IMR-90 (cell line): ENCODE measurements at regions not wholly inside any gene's neighbourhood (a gene's known extent, or its start where the extent isn't known, plus 50 kb on each side); places are given as distances from the start of the nearest gene placed in this dataset.

Source experiments
- ATAC-seq: fragments of 200-7000 bp; cut with Tn5 transposase; 2 replicates; pipeline ENCODE4 v1.9.1; 2020; ENCODE audit warnings: low read depth, mild to moderate bottlenecking, moderate library complexity
- BruUV-seq: library from RNA; stranded (reverse); fragments of 400-500 nt; replicated peaks from 2 replicates; lab custom pipeline; 2021; lab: Mats Ljungman, UMichigan
- CTCF ChIA-PET: fragments of 300-600 bp; formaldehyde crosslinking; extraction: SDS; loops from one replicate; lab custom pipeline; 2021; ENCODE audit warnings: antibody characterized with exemption; lab: Yijun Ruan, JAX
- POLR2A ChIA-PET: fragments of 300-600 bp; sonication (Branson Sonifier 250); formaldehyde crosslinking; loops from one replicate; lab custom pipeline; 2022; ENCODE audit warnings: antibody characterized with exemption; ENCODE audit not compliant: unreplicated experiment; lab: Charles Lee
- DNase-seq: peaks from one replicate; pipeline ENCODE4 v3.0.0; 2013
- H2AFZ ChIP-seq: replicated peaks from 2 replicates; pipeline ENCODE3; 2013; ENCODE audit warnings: low read length, mild to moderate bottlenecking; ENCODE audit not compliant: poor library complexity
- H2AK5ac ChIP-seq: 2 replicates; pipeline ENCODE4 v1.6.1; 2013; ENCODE audit warnings: low read depth, low read length, inconsistent platforms
- H2AK9ac ChIP-seq: replicated peaks from 2 replicates; pipeline ENCODE3; 2013; ENCODE audit warnings: mild to moderate bottlenecking, low read depth, low read length, moderate library complexity; ENCODE audit not compliant: poor library complexity
- H2BK120ac ChIP-seq: 2 replicates; pipeline ENCODE4 v1.6.1; 2013; ENCODE audit warnings: low read depth, low read length, inconsistent platforms
- H2BK15ac ChIP-seq: 3 replicates; pipeline ENCODE4 v1.6.1; 2013; ENCODE audit warnings: low read depth, low read length, inconsistent platforms
- H2BK20ac ChIP-seq: 2 replicates; pipeline ENCODE4 v1.6.1; 2013; ENCODE audit warnings: low read depth, mild to moderate bottlenecking, inconsistent platforms, low read length, moderate library complexity
- H2BK5ac ChIP-seq: 2 replicates; pipeline ENCODE4 v1.6.1; 2013; ENCODE audit warnings: mild to moderate bottlenecking, low read depth, low read length, inconsistent platforms; ENCODE audit not compliant: poor library complexity, severe bottlenecking
- H3K14ac ChIP-seq: replicated peaks from 2 replicates; pipeline ENCODE4 v1.6.1; 2013; ENCODE audit warnings: low read depth, low read length, inconsistent platforms
- H3K18ac ChIP-seq: 2 replicates; pipeline ENCODE4 v1.6.1; 2013; ENCODE audit warnings: low read depth, low read length, control low read depth
- H3K23ac ChIP-seq: 2 replicates; pipeline ENCODE4 v1.6.1; 2013; ENCODE audit warnings: low read depth, low read length, inconsistent platforms
- H3K27ac ChIP-seq: 2 replicates; pipeline ENCODE4 v1.5.1; 2013; ENCODE audit warnings: mild to moderate bottlenecking, control low read depth, low read length; ENCODE audit not compliant: insufficient read depth
- H3K27me3 ChIP-seq: 2 replicates; pipeline ENCODE4 v1.6.1; 2013; ENCODE audit warnings: low read length; ENCODE audit not compliant: control insufficient read depth, insufficient read depth
- H3K36me3 ChIP-seq: 2 replicates; pipeline ENCODE4 v1.6.1; 2013; ENCODE audit warnings: low read length, mixed read lengths; ENCODE audit not compliant: control insufficient read depth, insufficient read depth
- H3K4ac ChIP-seq: 2 replicates; pipeline ENCODE4 v1.6.1; 2013; ENCODE audit warnings: low read depth, low read length, inconsistent platforms
- H3K4me1 ChIP-seq: 2 replicates; pipeline ENCODE4 v1.6.1; 2013; ENCODE audit warnings: low read length, mixed read lengths; ENCODE audit not compliant: control insufficient read depth, insufficient read depth
- H3K4me2 ChIP-seq: 2 replicates; pipeline ENCODE4 v1.6.1; 2013; ENCODE audit warnings: low read depth, mild to moderate bottlenecking, control low read depth, low read length, moderate library complexity
- H3K4me3 ChIP-seq: 2 replicates; pipeline ENCODE4 v1.5.1; 2013; ENCODE audit warnings: low read depth, mild to moderate bottlenecking, control low read depth, low read length, moderate library complexity; ENCODE audit not compliant: insufficient read depth
- H3K56ac ChIP-seq: 2 replicates; pipeline ENCODE4 v1.6.1; 2013; ENCODE audit warnings: low read length, inconsistent platforms; ENCODE audit not compliant: insufficient read depth; ENCODE audit errors: extremely low read depth
- H3K79me1 ChIP-seq, 2 experiments: 2 replicates each; pipeline ENCODE4 v1.6.1; 2013; ENCODE audit warnings: low read length in 2 of 2, inconsistent platforms in 1 of 2, low read depth in 1 of 2
- H3K9ac ChIP-seq: 2 replicates; pipeline ENCODE4 v1.6.1; 2013; ENCODE audit warnings: low read depth, low read length, control low read depth
- H3K9me1 ChIP-seq: 2 replicates; pipeline ENCODE4 v1.6.1; 2013; ENCODE audit warnings: low read length, inconsistent platforms; ENCODE audit not compliant: insufficient read depth
- H3K9me3 ChIP-seq: 2 replicates; pipeline ENCODE4 v1.6.1; 2013; ENCODE audit warnings: low read length; ENCODE audit not compliant: control insufficient read depth, insufficient read depth
- H4K20me1 ChIP-seq: 2 replicates; pipeline ENCODE4 v1.6.1; 2013; ENCODE audit warnings: low read length, inconsistent platforms; ENCODE audit not compliant: insufficient read depth
- H4K5ac ChIP-seq: 2 replicates; pipeline ENCODE4 v1.6.1; 2013; ENCODE audit warnings: mild to moderate bottlenecking, low read depth, low read length, control low read depth
- H4K8ac ChIP-seq, 2 experiments: 2 replicates each; pipeline ENCODE4 v1.6.1; 2013; ENCODE audit warnings: low read depth in 2 of 2, low read length in 2 of 2, control low read depth in 1 of 2, inconsistent platforms in 1 of 2
- H4K91ac ChIP-seq: 2 replicates; pipeline ENCODE4 v1.6.1; 2013; ENCODE audit warnings: low read depth, low read length, inconsistent platforms; ENCODE audit not compliant: insufficient read depth
- BHLHE40 ChIP-seq: fragments of 150-350 bp; IDR thresholded peaks from 2 replicates; pipeline ENCODE4 v1.6.1; 2016; ENCODE audit warnings: mild to moderate bottlenecking, low read depth, low read length
- CEBPB ChIP-seq: IDR thresholded peaks from 2 replicates; pipeline ENCODE4 v1.6.1; 2012; ENCODE audit warnings: low read depth, low read length, improper control_type of control experiment
- CHD1 ChIP-seq: IDR thresholded peaks from 2 replicates; pipeline ENCODE4 v1.6.1; 2012; ENCODE audit warnings: low read depth, low read length, improper control_type of control experiment
- POLR2A ChIP-seq: IDR thresholded peaks from 2 replicates; pipeline ENCODE4 v1.6.1; 2012; ENCODE audit warnings: mild to moderate bottlenecking, low read depth, low read length
- RCOR1 ChIP-seq: IDR thresholded peaks from 2 replicates; pipeline ENCODE4 v1.6.1; 2012; ENCODE audit warnings: mild to moderate bottlenecking, low read length, improper control_type of control experiment; ENCODE audit not compliant: insufficient replicate concordance
- SMC3 ChIP-seq: fragments of 150-350 bp; IDR thresholded peaks from 2 replicates; pipeline ENCODE4 v1.6.1; 2016; ENCODE audit warnings: low read depth, mild to moderate bottlenecking, antibody characterized with exemption, low read length, moderate library complexity
- WGBS, 2 experiments: methylation state at CpG; one replicate each; pipeline versions ENCODE4 v1.1.5 to v1.1.7; 2013; ENCODE audit warnings: missing lambda C conversion rate in 2 of 2; ENCODE audit not compliant: insufficient read length in 1 of 2; ENCODE audit errors: extremely low coverage in 2 of 2; 5-methylcytosine and 5-hydroxymethylcytosine counted together
- dilution Hi-C: fragments of 300-500 bp; cut with HindIII; formaldehyde crosslinking; loops from one replicate; pipeline ENCODE4 v1.14.3; 2018; ENCODE audit warnings: low sequenced_read_pairs; ENCODE audit not compliant: unreplicated experiment
- in situ Hi-C: fragments of 300-500 bp; cut with MboI; formaldehyde crosslinking; loops from 3 replicates; pipeline ENCODE4 v1.14.3; 2019; ENCODE audit warnings: low sequenced_read_pairs, inconsistent platforms, mixed read lengths
- intact Hi-C: fragments of 100-400 bp; cut with micrococcal nuclease; formaldehyde crosslinking; loops from 2 replicates; pipeline ENCODE4 v1.10.0; 2022
- TF ChIP-seq, protein P1 (sequence below): conservative IDR thresholded peaks from 2 replicates; pipeline ENCODE4 v1.5.1; 2012; ENCODE audit warnings: mild to moderate bottlenecking, low read depth, low read length, improper control_type of control experiment
- TF ChIP-seq, protein P2 (sequence below): fragments of 150-350 bp; IDR thresholded peaks from 2 replicates; pipeline ENCODE4 v1.6.1; 2017; ENCODE audit warnings: mild to moderate bottlenecking, antibody characterized with exemption, low read length, low read depth

DNA sequence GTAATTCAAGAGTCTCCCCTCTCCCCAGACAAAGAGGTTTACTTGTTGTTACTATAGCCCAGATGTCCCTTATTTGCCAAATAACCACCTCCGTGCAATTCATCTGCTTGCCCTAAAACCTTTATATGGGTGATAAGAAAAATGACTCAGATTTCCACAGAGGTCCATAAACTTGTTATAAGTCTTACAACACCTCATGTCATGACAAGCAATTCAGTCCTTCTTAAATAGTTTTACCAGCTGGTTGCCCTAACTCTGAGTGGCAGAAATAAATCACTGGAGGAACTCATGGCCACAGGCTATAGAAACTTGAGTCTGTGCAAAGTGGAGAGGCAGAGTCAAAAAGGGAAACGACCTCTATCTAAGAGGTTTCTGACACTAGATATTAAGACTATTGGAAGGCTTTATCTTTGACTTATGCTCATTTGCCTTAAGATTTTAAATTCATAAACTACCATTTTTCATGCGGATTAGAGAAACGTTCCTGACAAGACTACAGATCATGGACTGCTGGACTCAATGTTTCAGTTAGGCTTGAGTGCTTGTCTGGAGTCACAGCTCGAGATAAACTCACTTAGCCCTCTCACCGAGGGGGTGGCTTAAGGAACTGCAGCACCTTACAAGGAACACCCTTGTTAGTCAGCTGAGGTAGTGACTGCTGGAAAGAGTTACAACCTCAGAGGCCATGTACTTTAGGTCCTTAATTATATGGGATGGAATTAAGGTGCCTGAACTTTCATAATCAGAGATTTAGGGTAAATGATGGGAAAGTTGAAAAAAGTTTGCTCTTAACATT is 662.5 kb upstream of the USP24 start:
- Histone ChIP-seq H3K9ac (no peak overlapping the region), H2BK15ac (no peak overlapping the region)
- CTCF ChIA-PET = interaction anchor here (0.8 kb wide), 1 partner anchor 9 kb away, joined by 4 read pairs; no protein-coding TSS in a partner anchor

More for the DNA sequence above, 662.5 kb upstream of the USP24 start:
- Histone ChIP-seq H3K9me1 (no peaks in the 10 kb centered on the region), H2BK5ac (no peak overlapping the region), H3K4me3 (no peak overlapping the region), H3K79me1 (no peaks in the 10 kb centered on the region), H3K14ac (no peak overlapping the region; the same call in 1 of the 2 replicates), H4K20me1 (no peaks in the 10 kb centered on the region), H3K27ac (0 out of 2 replicates have a peak overlapping the region, but pooled peaks have one; percentile 37), H3K4me1 (peaks cover 3% of the 10 kb centered on the region), H3K4me2 (no peak overlapping the region), H3K23ac (no peak overlapping the region), H4K91ac (no peak overlapping the region), H3K27me3 (peaks cover 3% of the 10 kb centered on the region), H3K9me3 (no peaks in the 10 kb centered on the region), H3K4ac (no peak overlapping the region), H4K5ac (no peak overlapping the region), H2BK20ac (no peak overlapping the region; the same call in 1 of the 2 replicates), H2AK5ac (no peak overlapping the region), H4K8ac (no peak overlapping the region), H3K18ac (peak overlapping the region; percentile 48), H2AK9ac (no peak overlapping the region), H2BK120ac (no peak overlapping the region), H3K36me3 (no peaks in the 10 kb centered on the region), H2AFZ (no peak overlapping the region), H3K56ac (no peak overlapping the region)
- in situ Hi-C loops = no loop called here
- intact Hi-C loops = no loop called here
- ATAC-seq (no peak; the same call in 1 of the 2 replicates), DNase-seq (peak; percentile 28)
- no CpG with 5 or more reads among the region's 6 CpGs for WGBS, 2 experiments
- dilution Hi-C loops = no loop called here
- TF ChIP-seq, protein P1, sequence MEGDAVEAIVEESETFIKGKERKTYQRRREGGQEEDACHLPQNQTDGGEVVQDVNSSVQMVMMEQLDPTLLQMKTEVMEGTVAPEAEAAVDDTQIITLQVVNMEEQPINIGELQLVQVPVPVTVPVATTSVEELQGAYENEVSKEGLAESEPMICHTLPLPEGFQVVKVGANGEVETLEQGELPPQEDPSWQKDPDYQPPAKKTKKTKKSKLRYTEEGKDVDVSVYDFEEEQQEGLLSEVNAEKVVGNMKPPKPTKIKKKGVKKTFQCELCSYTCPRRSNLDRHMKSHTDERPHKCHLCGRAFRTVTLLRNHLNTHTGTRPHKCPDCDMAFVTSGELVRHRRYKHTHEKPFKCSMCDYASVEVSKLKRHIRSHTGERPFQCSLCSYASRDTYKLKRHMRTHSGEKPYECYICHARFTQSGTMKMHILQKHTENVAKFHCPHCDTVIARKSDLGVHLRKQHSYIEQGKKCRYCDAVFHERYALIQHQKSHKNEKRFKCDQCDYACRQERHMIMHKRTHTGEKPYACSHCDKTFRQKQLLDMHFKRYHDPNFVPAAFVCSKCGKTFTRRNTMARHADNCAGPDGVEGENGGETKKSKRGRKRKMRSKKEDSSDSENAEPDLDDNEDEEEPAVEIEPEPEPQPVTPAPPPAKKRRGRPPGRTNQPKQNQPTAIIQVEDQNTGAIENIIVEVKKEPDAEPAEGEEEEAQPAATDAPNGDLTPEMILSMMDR = no peak
- TF ChIP-seq CEBPB (no peak), RCOR1 (no peak), SMC3 (no peak), CHD1 (no peak), POLR2A (no peak), BHLHE40 (no peak)
- TF ChIP-seq, protein P2, sequence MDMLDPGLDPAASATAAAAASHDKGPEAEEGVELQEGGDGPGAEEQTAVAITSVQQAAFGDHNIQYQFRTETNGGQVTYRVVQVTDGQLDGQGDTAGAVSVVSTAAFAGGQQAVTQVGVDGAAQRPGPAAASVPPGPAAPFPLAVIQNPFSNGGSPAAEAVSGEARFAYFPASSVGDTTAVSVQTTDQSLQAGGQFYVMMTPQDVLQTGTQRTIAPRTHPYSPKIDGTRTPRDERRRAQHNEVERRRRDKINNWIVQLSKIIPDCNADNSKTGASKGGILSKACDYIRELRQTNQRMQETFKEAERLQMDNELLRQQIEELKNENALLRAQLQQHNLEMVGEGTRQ = no peak
- POLR2A ChIA-PET = no interaction called here
- BruUV-seq = no TSS peak
